Stimulated activated CD8-positive, alpha-beta memory T cell treated with anti-CD3 and anti-CD28 coated beads, Interleukin-4, amount 100 ng/mL, for 4 hours (primary cell): ENCODE measurements at regions not wholly inside any gene's neighbourhood (a gene's known extent, or its start where the extent isn't known, plus 50 kb on each side); places are given as distances from the start of the nearest gene placed in this dataset.
"Not testable (repeated sequence)": the region's sequence is repeated elsewhere in the genome, so short reads cannot be mapped to it uniquely, and the experiment has no call there.

Experiments used
- DNase-seq, 2 donors: peaks; one replicate each; pipeline ENCODE4 v3.0.0-alpha.2; 2020; ENCODE audit warnings: low read depth in 2 of 2, low spot score in 1 of 2

GRCh38 chr7:87007038-87007437 lies 52.4 kb downstream of the ELAPOR2 start:
- DNase-seq: no peak

- no peak for DNase-seq
Measured at GRCh38 chr7:87004956-87005355, 54.5 kb downstream of the ELAPOR2 start.

- DNase-seq: no peak
Measured at GRCh38 chr7:87003872-87004798, 55.3 kb downstream of the ELAPOR2 start.

GRCh38 chr7:87001214-87001613 lies 58.2 kb downstream of the ELAPOR2 start:
- DNase-seq: no peak

GRCh38 chr7:87000344-87000743 lies 59.1 kb downstream of the ELAPOR2 start:
- no peak for DNase-seq

GRCh38 chr7:86999750-87000149 lies 59.7 kb downstream of the ELAPOR2 start:
- DNase-seq: no peak

GRCh38 chr7:86995814-86996213 lies 63.6 kb downstream of the ELAPOR2 start:
- no peak for DNase-seq

- DNase-seq: no peak
Measured at GRCh38 chr7:86995052-86995725, 64.3 kb downstream of the ELAPOR2 start.

GRCh38 chr7:86991771-86992191 lies 67.7 kb downstream of the ELAPOR2 start:
- DNase-seq: no peak

- no peak for DNase-seq
Measured at GRCh38 chr7:86991093-86991769, 68.2 kb downstream of the ELAPOR2 start.

GRCh38 chr7:86989407-86989806 lies 70.0 kb downstream of the ELAPOR2 start:
- DNase-seq: no peak

- DNase-seq: not testable (repeated sequence)
Measured at GRCh38 chr7:86987834-86988233, 71.6 kb downstream of the ELAPOR2 start.

GRCh38 chr7:86987358-86987757 lies 72.1 kb downstream of the ELAPOR2 start:
- DNase-seq: not testable (repeated sequence)

- not testable (repeated sequence) for DNase-seq
Measured at GRCh38 chr7:86985342-86985741, 74.1 kb downstream of the ELAPOR2 start.

- not testable (repeated sequence) for DNase-seq
Measured at GRCh38 chr7:86983654-86984053, 75.8 kb downstream of the ELAPOR2 start.

GRCh38 chr7:86981937-86982336 lies 77.5 kb downstream of the ELAPOR2 start:
- DNase-seq: not testable (repeated sequence)

GRCh38 chr7:86981127-86981526 lies 78.3 kb downstream of the ELAPOR2 start:
- no peak for DNase-seq

- DNase-seq: no peak
Measured at GRCh38 chr7:86980223-86980622, 79.2 kb downstream of the ELAPOR2 start.

- no peak for DNase-seq
Measured at GRCh38 chr7:86978808-86979506, 80.5 kb downstream of the ELAPOR2 start.

- no peak for DNase-seq
Measured at GRCh38 chr7:86976958-86977357, 82.5 kb downstream of the ELAPOR2 start.

GRCh38 chr7:86975914-86976313 lies 83.5 kb downstream of the ELAPOR2 start:
- no peak for DNase-seq
